ENCODE measurements at regions not wholly inside any gene's neighbourhood (a gene's known extent, or its start where the extent isn't known, plus 50 kb on each side); places are given as distances from the start of the nearest gene placed in this dataset.

DNA sequence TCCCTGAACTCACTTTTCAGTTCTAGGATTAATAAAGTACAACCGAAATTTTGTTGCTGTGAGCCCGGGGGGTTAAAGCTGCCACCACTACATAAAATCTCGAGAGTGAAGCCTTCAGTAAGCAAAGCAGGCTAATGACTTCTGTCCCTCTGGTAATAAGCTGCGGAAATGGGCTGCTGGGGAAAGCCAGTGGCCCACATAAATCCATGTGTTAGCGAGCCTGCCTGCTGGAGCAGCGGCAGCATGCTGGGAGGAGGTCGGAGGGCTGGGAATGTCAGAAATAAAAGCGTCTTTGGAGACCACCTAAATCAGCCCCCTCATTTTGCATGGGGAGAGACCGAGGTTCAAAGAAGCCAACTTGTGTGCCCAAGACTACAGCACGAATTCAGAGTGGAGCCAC, 371.7 kb downstream of the TNS1 start:
- TF ChIP-seq, protein P1, sequence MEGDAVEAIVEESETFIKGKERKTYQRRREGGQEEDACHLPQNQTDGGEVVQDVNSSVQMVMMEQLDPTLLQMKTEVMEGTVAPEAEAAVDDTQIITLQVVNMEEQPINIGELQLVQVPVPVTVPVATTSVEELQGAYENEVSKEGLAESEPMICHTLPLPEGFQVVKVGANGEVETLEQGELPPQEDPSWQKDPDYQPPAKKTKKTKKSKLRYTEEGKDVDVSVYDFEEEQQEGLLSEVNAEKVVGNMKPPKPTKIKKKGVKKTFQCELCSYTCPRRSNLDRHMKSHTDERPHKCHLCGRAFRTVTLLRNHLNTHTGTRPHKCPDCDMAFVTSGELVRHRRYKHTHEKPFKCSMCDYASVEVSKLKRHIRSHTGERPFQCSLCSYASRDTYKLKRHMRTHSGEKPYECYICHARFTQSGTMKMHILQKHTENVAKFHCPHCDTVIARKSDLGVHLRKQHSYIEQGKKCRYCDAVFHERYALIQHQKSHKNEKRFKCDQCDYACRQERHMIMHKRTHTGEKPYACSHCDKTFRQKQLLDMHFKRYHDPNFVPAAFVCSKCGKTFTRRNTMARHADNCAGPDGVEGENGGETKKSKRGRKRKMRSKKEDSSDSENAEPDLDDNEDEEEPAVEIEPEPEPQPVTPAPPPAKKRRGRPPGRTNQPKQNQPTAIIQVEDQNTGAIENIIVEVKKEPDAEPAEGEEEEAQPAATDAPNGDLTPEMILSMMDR (IDR thresholded peaks at IDR 0.05; ENCODE audit: low read depth, low read length): no peak
- Histone ChIP-seq H3K4me3 (no peak overlapping the region), H3K27ac (no peak overlapping the region), H3K36me3 (no peaks in the 10 kb centered on the region), H3K27me3 (no peaks in the 10 kb centered on the region), H3K4me1 (ENCODE audit: low read depth) (peaks cover 4% of the 10 kb centered on the region), H3K9me3 (ENCODE audit: low read depth) (no peaks in the 10 kb centered on the region)
- DNase-seq (ENCODE audit: low read depth in 1 of 2, low spot score in 1 of 2): no peak

DNA sequence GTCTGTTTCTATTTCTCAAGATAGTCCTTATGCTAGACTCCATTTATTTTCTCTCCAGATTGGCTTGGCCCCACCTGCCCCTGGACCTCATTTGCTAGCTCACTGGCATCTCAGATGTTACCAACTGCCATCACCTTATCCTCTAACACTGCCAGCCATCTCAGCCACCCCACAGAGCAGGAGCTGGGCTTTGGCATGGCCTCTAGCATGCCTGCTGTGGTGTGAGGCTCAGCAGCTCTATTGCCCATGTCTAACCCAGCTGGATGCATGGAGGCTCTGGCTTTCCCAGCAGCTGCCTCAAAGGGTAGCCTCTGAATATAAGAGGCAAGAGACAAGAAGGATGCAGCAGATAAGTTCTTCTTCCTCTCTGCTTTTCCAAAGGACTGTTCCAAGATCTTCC, 373.4 kb downstream of the TNS1 start:
- TF ChIP-seq, protein P1 (IDR thresholded peaks at IDR 0.05; ENCODE audit: low read depth, low read length): no peak
- Histone ChIP-seq H3K27me3 (no peaks in the 10 kb centered on the region), H3K36me3 (no peaks in the 10 kb centered on the region), H3K4me1 (ENCODE audit: low read depth) (peaks cover 4% of the 10 kb centered on the region), H3K27ac (no peak overlapping the region), H3K9me3 (ENCODE audit: low read depth) (no peaks in the 10 kb centered on the region), H3K4me3 (no peak overlapping the region)
- DNase-seq (ENCODE audit: low read depth in 1 of 2, low spot score in 1 of 2): no peak

DNA sequence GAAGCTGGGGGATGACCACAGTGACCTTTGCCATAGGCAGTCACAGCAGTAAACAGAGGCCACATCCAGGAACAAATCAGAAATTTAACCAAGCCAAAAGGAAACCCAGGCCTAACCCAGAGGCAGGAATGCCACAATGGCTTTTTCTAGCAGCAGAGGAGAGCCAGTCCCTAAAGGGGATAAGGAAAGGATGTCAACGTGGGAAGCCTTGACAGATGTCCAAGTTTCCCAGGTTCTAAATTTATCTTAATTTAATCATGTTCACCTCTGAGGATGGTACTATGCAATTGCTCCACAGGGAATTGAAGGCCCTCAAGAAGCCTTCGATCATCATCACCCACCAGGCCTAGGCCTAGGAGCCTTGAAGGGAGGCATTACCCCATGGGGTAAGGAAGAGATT, 374.7 kb downstream of the TNS1 start:
- TF ChIP-seq, protein P1 (IDR thresholded peaks at IDR 0.05; ENCODE audit: low read depth, low read length): no peak
- Histone ChIP-seq H3K27me3 (no peaks in the 10 kb centered on the region), H3K9me3 (ENCODE audit: low read depth) (no peaks in the 10 kb centered on the region), H3K27ac (no peak overlapping the region), H3K4me1 (ENCODE audit: low read depth) (peaks cover 4% of the 10 kb centered on the region), H3K4me3 (no peak overlapping the region), H3K36me3 (no peaks in the 10 kb centered on the region)
- DNase-seq (ENCODE audit: low read depth in 1 of 2, low spot score in 1 of 2): no peak

DNA sequence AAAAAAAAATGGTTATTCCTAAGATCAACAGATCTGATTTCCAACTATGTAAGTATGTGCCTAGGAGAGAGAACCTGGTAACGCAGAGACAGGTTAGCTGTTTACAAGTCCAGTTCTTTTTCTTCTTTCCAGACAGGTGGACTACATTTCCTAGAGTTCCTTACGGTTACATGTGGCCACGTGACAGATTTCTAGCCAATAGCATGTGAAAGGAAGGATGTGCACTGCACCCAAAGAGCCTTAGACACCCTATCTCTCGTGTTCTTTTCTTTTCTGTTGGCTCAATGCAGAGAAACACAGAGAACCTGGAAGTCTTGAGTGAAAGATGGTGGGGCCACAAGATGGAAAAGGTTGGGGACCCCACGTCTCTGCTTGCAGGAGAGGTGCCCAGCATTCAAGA, 375.9 kb downstream of the TNS1 start:
- Histone ChIP-seq H3K4me1 (ENCODE audit: low read depth) (peaks cover 16% of the 10 kb centered on the region), H3K4me3 (no peak overlapping the region), H3K9me3 (ENCODE audit: low read depth) (no peaks in the 10 kb centered on the region), H3K27ac (no peak overlapping the region), H3K36me3 (no peaks in the 10 kb centered on the region), H3K27me3 (no peaks in the 10 kb centered on the region)
- TF ChIP-seq, protein P1 (IDR thresholded peaks at IDR 0.05; ENCODE audit: low read depth, low read length): no peak
- DNase-seq (ENCODE audit: low read depth in 1 of 2, low spot score in 1 of 2): no peak

DNA sequence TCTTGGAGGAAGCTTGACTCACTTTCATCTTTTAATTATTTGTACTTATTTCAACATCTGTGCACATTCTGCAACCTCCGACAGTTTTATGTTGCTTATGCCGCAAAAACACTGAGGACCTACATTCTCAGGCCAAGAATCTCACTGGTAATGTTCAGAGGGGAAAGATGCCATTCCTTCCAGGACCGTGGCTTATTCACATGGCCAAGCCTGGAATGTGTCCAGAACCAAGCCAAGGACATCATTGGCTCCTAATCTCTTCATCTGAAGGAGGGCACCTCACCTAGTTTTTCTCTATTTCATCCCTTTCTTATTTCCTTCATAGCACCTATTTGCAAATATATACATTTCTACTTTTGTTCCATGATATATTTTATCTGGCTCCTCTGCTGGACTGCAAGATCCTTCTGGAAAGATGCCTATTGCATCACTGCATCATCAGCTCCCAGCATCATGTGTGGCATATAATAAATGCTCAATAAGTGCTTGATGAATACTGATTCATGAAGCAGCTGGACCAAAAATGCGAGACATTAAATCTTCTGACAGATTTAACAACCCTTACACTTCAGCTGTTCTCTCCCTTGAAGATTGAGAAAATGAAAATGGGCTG, 377.1 kb downstream of the TNS1 start:
- H3K36me3 ChIP-seq: no peaks in the 10 kb centered on the region
- no peak overlapping the region for H3K4me3 ChIP-seq
- H3K27me3 ChIP-seq: no peaks in the 10 kb centered on the region
- DNase-seq (ENCODE audit: low read depth in 1 of 2, low spot score in 1 of 2): no peak
- H3K9me3 ChIP-seq (ENCODE audit: low read depth): no peaks in the 10 kb centered on the region
- TF ChIP-seq, protein P1 (IDR thresholded peaks at IDR 0.05; ENCODE audit: low read depth, low read length): no peak
- no peak overlapping the region for H3K27ac ChIP-seq
- H3K4me1 ChIP-seq (ENCODE audit: low read depth): peaks cover 19% of the 10 kb centered on the region
